DND-41 (cell line): ENCODE measurements at regions not wholly inside any gene's neighbourhood (a gene's known extent, or its start where the extent isn't known, plus 50 kb on each side); places are given as distances from the start of the nearest gene placed in this dataset.

ENCODE experiments used
- CTCF ChIP-seq: IDR thresholded peaks from 2 replicates; pipeline ENCODE4 v1.5.1; 2012; ENCODE audit warnings: borderline replicate concordance, low read length, moderate library complexity, mild to moderate bottlenecking; ENCODE audit not compliant: poor library complexity, severe bottlenecking; ENCODE audit errors: extremely low read depth
- EZH2 ChIP-seq: IDR thresholded peaks from 3 replicates; pipeline ENCODE4 v1.6.1; 2012; ENCODE audit warnings: borderline replicate concordance, low read depth, mild to moderate bottlenecking, moderate library complexity, low read length, inconsistent platforms; ENCODE audit not compliant: severe bottlenecking

- no peak for TF ChIP-seq CTCF
- no peak for TF ChIP-seq EZH2
Observed at GRCh38 chr9:17082343-17083064, 52.3 kb upstream of the CNTLN start.
